A549 (cell line): ENCODE measurements at regions not wholly inside any gene's neighbourhood (a gene's known extent, or its start where the extent isn't known, plus 50 kb on each side); places are given as distances from the start of the nearest gene placed in this dataset.

Source experiments
- ATAC-seq, 2 experiments: fragments of 200-7000 bp in 1 of 2; fragments of >200 bp in 1 of 2; cut with Nextera tagmentation in 1 of 2; cut with Tn5 transposase in 1 of 2; 3 replicates each; pipeline versions ENCODE4 v1.8.0 to v1.9.1; 2018 to 2020; ENCODE audit warnings: mild to moderate bottlenecking in 1 of 2, moderate library complexity in 1 of 2
- CTCF ChIA-PET: fragments of 300-600 bp; sonication (Branson Sonifier 250); formaldehyde crosslinking; extraction: SDS; loops from one replicate; lab custom pipeline; 2021; ENCODE audit warnings: antibody characterized with exemption, inconsistent platforms; lab: Yijun Ruan, JAX
- POLR2A ChIA-PET: fragments of 350-600 bp; formaldehyde crosslinking; extraction: SDS; loops from one replicate; lab custom pipeline; 2021; ENCODE audit warnings: antibody characterized with exemption, inconsistent platforms; lab: Yijun Ruan, JAX
- DNase-seq, 2 experiments: peaks; one replicate each; pipeline versions ENCODE4 v3.0.0 to v3.0.0-alpha.2; 2011 to 2016; ENCODE audit warnings: low read depth in 1 of 2, low spot score in 1 of 2
- FAIRE-seq: peaks from 2 replicates; lab custom pipeline; 2011; peaks lifted over from hg19 to GRCh38; lab: Jason Lieb, UNC
- H3K27ac ChIP-seq, 2 experiments: fragments of >200 bp; sonication (Bioruptor Twin); formaldehyde crosslinking; 3 replicates each; pipeline ENCODE4 v1.5.1; 2016 to 2017
- H3K4me1 ChIP-seq: fragments of >200 bp; sonication (Bioruptor Twin); formaldehyde crosslinking; 3 replicates; pipeline ENCODE4 v1.6.1; 2016
- H3K4me2 ChIP-seq: fragments of >200 bp; sonication (Bioruptor Twin); formaldehyde crosslinking; 3 replicates; pipeline ENCODE4 v1.6.1; 2016
- H3K4me3 ChIP-seq: fragments of >200 bp; sonication (Bioruptor Twin); formaldehyde crosslinking; 3 replicates; pipeline ENCODE4 v1.5.1; 2016
- H3K9me3 ChIP-seq: fragments of >200 bp; sonication (Bioruptor Twin); formaldehyde crosslinking; 3 replicates; pipeline ENCODE4 v1.6.1; 2016
- BHLHE40 ChIP-seq: IDR thresholded peaks from 2 replicates; pipeline ENCODE4 v1.6.1; 2012; ENCODE audit warnings: low read depth, low read length, inconsistent platforms
- CHD4 ChIP-seq: fragments of 200-600 bp; sonication (generic); IDR thresholded peaks from 2 replicates; pipeline ENCODE4 v1.6.1; 2016; ENCODE audit warnings: antibody characterized with exemption, mild to moderate bottlenecking, borderline replicate concordance
- CTCF ChIP-seq: fragments of >200 bp; sonication (Bioruptor Twin); formaldehyde crosslinking; IDR thresholded peaks from 3 replicates; pipeline ENCODE4 v1.5.1; 2016
- ELK1 ChIP-seq: fragments of 150-350 bp; IDR thresholded peaks from 2 replicates; pipeline ENCODE4 v1.6.1; 2014; ENCODE audit warnings: low read depth, mild to moderate bottlenecking, low read length
- ESRRA ChIP-seq: fragments of 150-350 bp; IDR thresholded peaks from 2 replicates; pipeline ENCODE4 v1.6.1; 2014; ENCODE audit warnings: mild to moderate bottlenecking, low read length, borderline replicate concordance
- FOSB ChIP-seq: fragments of 250-450 bp; sonication (Bioruptor Pico); IDR thresholded peaks from 2 replicates; pipeline ENCODE4 v1.5.0; 2020; ENCODE audit warnings: mild to moderate bottlenecking, moderate library complexity
- FOXS1 ChIP-seq: fragments of 250-450 bp; sonication (Bioruptor Pico); IDR thresholded peaks from 2 replicates; pipeline ENCODE4 v1.5.0; 2020; ENCODE audit warnings: mild to moderate bottlenecking, moderate library complexity
- GATA3 ChIP-seq: IDR thresholded peaks from 2 replicates; pipeline ENCODE4 v1.6.1; 2012; ENCODE audit warnings: borderline replicate concordance
- HMGXB4 ChIP-seq: fragments of 250-450 bp; sonication (Bioruptor Pico); IDR thresholded peaks from 2 replicates; pipeline ENCODE4 v1.5.0; 2021; ENCODE audit warnings: mild to moderate bottlenecking, moderate library complexity, borderline replicate concordance
- HOXA7 ChIP-seq: fragments of 250-450 bp; sonication (Bioruptor Pico); IDR thresholded peaks from 2 replicates; pipeline ENCODE4 v1.5.0; 2020; ENCODE audit warnings: mild to moderate bottlenecking, moderate library complexity
- HOXB5 ChIP-seq: fragments of 250-450 bp; sonication (Bioruptor Pico); IDR thresholded peaks from 2 replicates; pipeline ENCODE4 v1.5.0; 2020; ENCODE audit warnings: mild to moderate bottlenecking, moderate library complexity
- KDM5A ChIP-seq: fragments of 200-600 bp; sonication (generic); IDR thresholded peaks from 2 replicates; pipeline ENCODE4 v1.6.1; 2016; ENCODE audit warnings: antibody characterized with exemption, mild to moderate bottlenecking
- MAFK ChIP-seq: fragments of 450-650 bp; IDR thresholded peaks from 2 replicates; pipeline ENCODE4 v1.6.1; 2014; ENCODE audit not compliant: partially characterized antibody
- NPAS2 ChIP-seq: fragments of 250-450 bp; sonication (Bioruptor Pico); IDR thresholded peaks from 2 replicates; pipeline ENCODE4 v1.8.0; 2022; ENCODE audit warnings: mild to moderate bottlenecking, moderate library complexity, borderline replicate concordance
- PHF8 ChIP-seq: fragments of 200-600 bp; sonication (generic); IDR thresholded peaks from 2 replicates; pipeline ENCODE4 v1.6.1; 2016; ENCODE audit warnings: low read depth, mild to moderate bottlenecking, antibody characterized with exemption, moderate library complexity, borderline replicate concordance
- POLR2AphosphoS2 ChIP-seq: conservative IDR thresholded peaks from 2 replicates; pipeline ENCODE4 v1.6.1; 2012; ENCODE audit warnings: low read length, improper control_type of control experiment, inconsistent platforms
- RFX5 ChIP-seq: fragments of 450-650 bp; IDR thresholded peaks from 2 replicates; pipeline ENCODE4 v1.7.1; 2014; ENCODE audit warnings: antibody characterized with exemption, mild to moderate bottlenecking, moderate library complexity
- SMC3 ChIP-seq: fragments of >200 bp; sonication (Bioruptor Twin); formaldehyde crosslinking; IDR thresholded peaks from 3 replicates; pipeline ENCODE4 v1.6.1; 2018; ENCODE audit warnings: inconsistent platforms
- TFCP2L1 ChIP-seq: fragments of 250-450 bp; sonication (Bioruptor Pico); IDR thresholded peaks from 2 replicates; pipeline ENCODE4 v1.5.0; 2021; ENCODE audit warnings: mild to moderate bottlenecking
- ZFP36 ChIP-seq: fragments of 450-650 bp; IDR thresholded peaks from 2 replicates; pipeline ENCODE4 v1.6.1; 2014; ENCODE audit warnings: borderline replicate concordance; ENCODE audit not compliant: partially characterized antibody
- ZSCAN20 ChIP-seq: fragments of 250-450 bp; sonication (Bioruptor Pico); IDR thresholded peaks from 2 replicates; pipeline ENCODE4 v1.8.0; 2022; ENCODE audit warnings: mild to moderate bottlenecking, moderate library complexity
- whole genome bisulfite sequencing: methylation state at CpG from one replicate; pipeline ENCODE4 v1.1.6; 2017; ENCODE audit errors: missing lambda C conversion rate; 5-methylcytosine and 5-hydroxymethylcytosine counted together

- 8% methylated on average over 4 of the region's 4 CpGs for WGBS
- H3K27ac ChIP-seq, result no peak overlapping the region
- FAIRE-seq, result no peak
- DNase-seq, result no peak
- ATAC-seq, result no peak
- H3K4me1 ChIP-seq, result no peaks in the 10 kb centered on the region
- H3K4me3 ChIP-seq, result no peak overlapping the region
- H3K4me2 ChIP-seq, result no peak overlapping the region
- TF ChIP-seq ELK1 (no peak), MAFK (peak; percentile 52)
- CTCF ChIA-PET, result interaction anchor here (1.1 kb wide), 1 partner anchor 652 kb away, joined by 3 read pairs; no protein-coding TSS in a partner anchor
- H3K9me3 ChIP-seq, result no peaks in the 10 kb centered on the region
- POLR2A ChIA-PET, result no interaction called here
Measured at GRCh38 chr16:5512014-5512413, 414.4 kb upstream of the EEF2KMT start.

GRCh38 chr16:5510819-5511370 lies 413.3 kb upstream of the EEF2KMT start:
- Histone ChIP-seq H3K9me3 (no peaks in the 10 kb centered on the region), H3K4me2 (no peak overlapping the region), H3K4me3 (no peak overlapping the region), H3K27ac (no peak overlapping the region), H3K4me1 (no peaks in the 10 kb centered on the region)
- FAIRE-seq (no peak), ATAC-seq (no peak), DNase-seq (no peak)
- 10% methylated on average over 5 of the region's 5 CpGs for WGBS
- POLR2A ChIA-PET, result no interaction called here
- TF ChIP-seq HOXA7 (CRISPR knock-in tag) (no peak), HOXB5 (no peak), RFX5 (no peak), FOSB (CRISPR knock-in tag) (no peak), GATA3 (no peak), ELK1 (no peak), PHF8 (no peak), HMGXB4 (no peak), ESRRA (no peak), NPAS2 (CRISPR knock-in tag) (no peak), ZSCAN20 (CRISPR knock-in tag) (no peak), FOXS1 (no peak), ZFP36 (no peak), KDM5A (no peak), BHLHE40 (no peak), SMC3 (no peak), TFCP2L1 (no peak)
- CTCF ChIA-PET, result interaction anchor here (0.6 to 1.1 kb wide), 2 partner anchors 21 to 653 kb away, joined by 3 read pairs; no protein-coding TSS in a partner anchor

- Histone ChIP-seq H3K27ac (no peak overlapping the region), H3K4me2 (no peak overlapping the region), H3K4me1 (no peaks in the 10 kb centered on the region), H3K9me3 (no peaks in the 10 kb centered on the region), H3K4me3 (no peak overlapping the region)
- 25% methylated on average over 9 of the region's 9 CpGs for WGBS
- no peak for DNase-seq
- ATAC-seq, result no peak
- no peak for TF ChIP-seq POLR2AphosphoS2
- TF ChIP-seq HOXA7 (CRISPR knock-in tag), result no peak
- TF ChIP-seq MAFK, result no peak
- TF ChIP-seq KDM5A, result no peak
- TF ChIP-seq SMC3, result no peak
- no peak for TF ChIP-seq CTCF
- no peak for TF ChIP-seq CHD4
- ChIA-PET CTCF (no interaction called here), POLR2A (no interaction called here)
- FAIRE-seq, result no peak
Measured at GRCh38 chr16:5509794-5510193, 412.2 kb upstream of the EEF2KMT start.
